WTC11 (cell line): ENCODE measurements at regions not wholly inside any gene's neighbourhood (a gene's known extent, or its start where the extent isn't known, plus 50 kb on each side); places are given as distances from the start of the nearest gene placed in this dataset.

Experiments used
- ATAC-seq: fragments of 200-7000 bp; cut with Tn5 transposase; 2 replicates; pipeline ENCODE4 v1.10.0; 2021; ENCODE audit warnings: mild to moderate bottlenecking, moderate library complexity
- CTCF ChIA-PET: fragments of 300-600 bp; sonication (Branson Sonifier 250); formaldehyde crosslinking; loops from one replicate; lab custom pipeline; 2021; ENCODE audit warnings: antibody characterized with exemption; lab: Charles Lee
- POLR2A ChIA-PET: fragments of 350-600 bp; sonication (Branson Sonifier 250); formaldehyde crosslinking; loops from one replicate; lab custom pipeline; 2021; ENCODE audit warnings: antibody characterized with exemption; lab: Charles Lee
- DNase-seq: peaks from one replicate; pipeline ENCODE4 v3.0.0; 2021; ENCODE audit warnings: low spot score
- H3K27ac Mint-ChIP-seq: 2 replicates; pipeline ENCODE4 v1.8.0; 2021; ENCODE audit warnings: mixed read lengths
- H3K27me3 Mint-ChIP-seq: 2 replicates; pipeline ENCODE4 v1.8.0; 2021; ENCODE audit warnings: low read depth, mild to moderate bottlenecking, moderate library complexity, mixed read lengths
- H3K36me3 Mint-ChIP-seq: 2 replicates; pipeline ENCODE4 v1.8.0; 2021; ENCODE audit warnings: mixed read lengths
- H3K4me1 Mint-ChIP-seq: 2 replicates; pipeline ENCODE4 v1.8.0; 2022; ENCODE audit warnings: mixed read lengths
- H3K4me3 Mint-ChIP-seq: 2 replicates; pipeline ENCODE4 v1.8.0; 2021; ENCODE audit warnings: mild to moderate bottlenecking, moderate library complexity, mixed read lengths
- H3K9me3 Mint-ChIP-seq: 2 replicates; pipeline ENCODE4 v1.8.0; 2021; ENCODE audit warnings: mixed read lengths
- ARID4B ChIP-seq: sonication (generic); formaldehyde crosslinking; IDR thresholded peaks from 2 replicates; pipeline ENCODE4 v1.8.0; 2023; ENCODE audit warnings: missing genetic modification reagents, mild to moderate bottlenecking, borderline replicate concordance
- ATF6 ChIP-seq: sonication (generic); formaldehyde crosslinking; IDR thresholded peaks from 2 replicates; pipeline ENCODE4 v1.8.1; 2023; ENCODE audit warnings: mild to moderate bottlenecking, missing genetic modification reagents
- ELF4 ChIP-seq: sonication (generic); formaldehyde crosslinking; IDR thresholded peaks from 2 replicates; pipeline ENCODE4 v1.8.1; 2022; ENCODE audit warnings: low read depth, mild to moderate bottlenecking, moderate library complexity, missing genetic modification reagents
- EMX1 ChIP-seq: fragments of 250-450 bp; sonication (Bioruptor Pico); IDR thresholded peaks from 2 replicates; pipeline ENCODE4 v1.8.0; 2021; ENCODE audit warnings: mild to moderate bottlenecking
- ERG ChIP-seq: fragments of 250-450 bp; sonication (Bioruptor Pico); IDR thresholded peaks from 2 replicates; pipeline ENCODE4 v1.8.0; 2021; ENCODE audit warnings: mild to moderate bottlenecking
- ESRRA ChIP-seq: sonication (generic); formaldehyde crosslinking; IDR thresholded peaks from 2 replicates; pipeline ENCODE4 v1.8.1; 2022; ENCODE audit warnings: mild to moderate bottlenecking, missing genetic modification reagents, borderline replicate concordance
- ETV6 ChIP-seq: sonication (generic); formaldehyde crosslinking; IDR thresholded peaks from 2 replicates; pipeline ENCODE4 v1.8.1; 2022; ENCODE audit warnings: mild to moderate bottlenecking, missing genetic modification reagents
- FOXP1 ChIP-seq: sonication (generic); formaldehyde crosslinking; IDR thresholded peaks from 2 replicates; pipeline ENCODE4 v1.8.0; 2022; ENCODE audit warnings: missing genetic modification reagents, mild to moderate bottlenecking, moderate library complexity, borderline replicate concordance
- HMGXB4 ChIP-seq: sonication (generic); formaldehyde crosslinking; IDR thresholded peaks from 2 replicates; pipeline ENCODE4 v1.8.1; 2023; ENCODE audit warnings: mild to moderate bottlenecking, moderate library complexity, missing genetic modification reagents
- MAX ChIP-seq: sonication (generic); formaldehyde crosslinking; IDR thresholded peaks from 2 replicates; pipeline ENCODE4 v1.8.0; 2022; ENCODE audit warnings: mild to moderate bottlenecking, missing genetic modification reagents
- NFE2L1 ChIP-seq: sonication (generic); formaldehyde crosslinking; IDR thresholded peaks from 2 replicates; pipeline ENCODE4 v1.8.1; 2023; ENCODE audit warnings: missing genetic modification reagents
- NR1H2 ChIP-seq: sonication (generic); formaldehyde crosslinking; IDR thresholded peaks from 2 replicates; pipeline ENCODE4 v1.9.0; 2021; ENCODE audit warnings: mild to moderate bottlenecking, moderate library complexity, missing genetic modification reagents
- RELA ChIP-seq: sonication (generic); formaldehyde crosslinking; IDR thresholded peaks from 2 replicates; pipeline ENCODE4 v1.8.1; 2022; ENCODE audit warnings: missing genetic modification reagents, mild to moderate bottlenecking, borderline replicate concordance
- USF2 ChIP-seq: sonication (generic); formaldehyde crosslinking; IDR thresholded peaks from 2 replicates; pipeline ENCODE4 v1.8.1; 2023; ENCODE audit warnings: mild to moderate bottlenecking, missing genetic modification reagents, moderate library complexity
- ZBTB21 ChIP-seq: sonication (generic); formaldehyde crosslinking; IDR thresholded peaks from 2 replicates; pipeline ENCODE4 v1.8.1; 2023; ENCODE audit warnings: mild to moderate bottlenecking, missing genetic modification reagents, borderline replicate concordance
- ZNF121 ChIP-seq: sonication (generic); formaldehyde crosslinking; IDR thresholded peaks from 2 replicates; pipeline ENCODE4 v1.8.0; 2023; ENCODE audit warnings: missing genetic modification reagents
- ZNF281 ChIP-seq: sonication (generic); formaldehyde crosslinking; IDR thresholded peaks from 2 replicates; pipeline ENCODE4 v1.8.0; 2023; ENCODE audit warnings: mild to moderate bottlenecking, missing genetic modification reagents
- ZNF396 ChIP-seq: fragments of 250-450 bp; sonication (Bioruptor Pico); IDR thresholded peaks from 2 replicates; pipeline ENCODE4 v1.8.0; 2021; ENCODE audit warnings: mild to moderate bottlenecking, moderate library complexity, borderline replicate concordance
- ZNF416 ChIP-seq: fragments of 250-450 bp; sonication (Bioruptor Pico); IDR thresholded peaks from 2 replicates; pipeline ENCODE4 v1.9.0; 2021; ENCODE audit warnings: mild to moderate bottlenecking, inconsistent platforms
- ZNF512 ChIP-seq: sonication (generic); formaldehyde crosslinking; IDR thresholded peaks from 2 replicates; pipeline ENCODE4 v1.8.1; 2022; ENCODE audit warnings: missing genetic modification reagents, borderline replicate concordance

- Mint-ChIP-seq H3K9me3 (peaks cover 5% of the 10 kb centered on the region), H3K36me3 (peaks cover 5% of the 10 kb centered on the region), H3K4me3 (no peak overlapping the region), H3K27ac (no peak overlapping the region), H3K27me3 (no peaks in the 10 kb centered on the region), H3K4me1 (peaks cover 11% of the 10 kb centered on the region)
- no peak for ATAC-seq
- POLR2A ChIA-PET, result no interaction called here
- CTCF ChIA-PET, result no interaction called here
- DNase-seq, result no peak
- no peak for TF ChIP-seq ZNF396 (CRISPR knock-in tag)
- TF ChIP-seq ELF4, result no peak
- no peak for TF ChIP-seq ARID4B
- no peak for TF ChIP-seq HMGXB4 (CRISPR knock-in tag)
- no peak for TF ChIP-seq ZNF416 (CRISPR knock-in tag)
- no peak for TF ChIP-seq ESRRA (CRISPR knock-in tag)
- no peak for TF ChIP-seq ZNF512
- TF ChIP-seq USF2 (CRISPR knock-in tag), result no peak
- TF ChIP-seq ERG, result no peak
- no peak for TF ChIP-seq FOXP1 (CRISPR knock-in tag)
- no peak for TF ChIP-seq MAX
- no peak for TF ChIP-seq NR1H2 (CRISPR knock-in tag)
- TF ChIP-seq ZNF121, result no peak
- TF ChIP-seq ZBTB21 (CRISPR knock-in tag), result no peak
- TF ChIP-seq ATF6 (CRISPR knock-in tag), result no peak
- TF ChIP-seq ZNF281 (CRISPR knock-in tag), result no peak
- no peak for TF ChIP-seq EMX1 (CRISPR knock-in tag)
- TF ChIP-seq RELA, result no peak
- TF ChIP-seq ETV6 (CRISPR knock-in tag), result no peak
- no peak for TF ChIP-seq NFE2L1
These were observed 657.4 kb upstream of the ADGRL4 start for GRCh38 chr1:79663916-79664315.
